ENCODE measurements at regions not wholly inside any gene's neighbourhood (a gene's known extent, or its start where the extent isn't known, plus 50 kb on each side); places are given as distances from the start of the nearest gene placed in this dataset.

DNA sequence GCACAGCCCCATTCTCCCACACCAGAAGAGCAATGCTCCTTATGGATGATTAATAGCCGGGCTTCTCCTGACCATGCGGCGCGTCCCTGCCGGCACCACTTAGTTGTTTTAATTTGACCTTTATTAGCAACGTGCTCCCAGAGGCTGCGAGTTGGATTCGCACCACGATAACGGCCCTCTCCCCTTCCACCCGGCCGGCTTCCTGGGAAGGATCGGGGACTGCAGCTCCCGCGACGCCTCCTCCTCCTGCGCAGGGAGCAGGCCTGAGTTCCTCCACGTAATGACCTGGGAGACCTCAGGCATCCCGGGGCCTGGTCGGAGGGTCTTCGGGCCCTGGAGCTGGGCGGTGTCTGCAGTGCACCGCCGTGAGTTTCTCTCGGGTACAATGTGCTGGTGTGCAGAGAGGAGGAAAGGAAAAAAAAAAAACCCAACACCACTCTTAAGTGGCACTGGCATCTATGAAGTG, 243.3 kb upstream of the TOPAZ1 start:
- dilution Hi-C loops (cut with MboI; ENCODE audit: extremely low pct_ligation_motif_present, low sequenced_read_pairs), result no loop called here
- Histone ChIP-seq H3K4me2 (ENCODE audit: control insufficient read depth, extremely low read depth, insufficient read depth, low read depth, low read length) (peak overlapping the region; percentile 98), H3K27me3 (ENCODE audit: control insufficient read depth, extremely low read depth, insufficient read depth, low read length) (peaks cover 48% of the 10 kb centered on the region), H3K27ac (ENCODE audit: control insufficient read depth, insufficient read depth, low read length) (peak overlapping the region; percentile 39), H2AFZ (ENCODE audit: control insufficient read depth, low read length) (peak overlapping the region; percentile 74), H3K9me3 (ENCODE audit: control insufficient read depth, low read depth, low read length) (no peaks in the 10 kb centered on the region), H3K36me3 (ENCODE audit: control insufficient read depth in 2 of 2, extremely low read depth in 1 of 2, insufficient read depth in 2 of 2, low read length in 2 of 2) (no peaks in the 10 kb centered on the region), H3K9me1 (ENCODE audit: control insufficient read depth, extremely low read depth, insufficient read depth, low read length) (no peaks in the 10 kb centered on the region), H3K4me1 (ENCODE audit: control insufficient read depth, extremely low read depth, insufficient read depth, low read length) (peaks cover 46% of the 10 kb centered on the region), H3K79me2 (ENCODE audit: control insufficient read depth, insufficient read depth, low read length) (peaks cover 10% of the 10 kb centered on the region), H3K4me3 (ENCODE audit: control insufficient read depth in 2 of 3, extremely low read depth in 1 of 3, insufficient read depth in 2 of 3, low read depth in 1 of 3, low read length in 3 of 3) (peak overlapping the region; percentile 46 to 76 (median 75)), H3K9ac (ENCODE audit: control insufficient read depth, extremely low read depth, insufficient read depth, low read length) (peak overlapping the region; percentile 71), H4K20me1 (ENCODE audit: control insufficient read depth, extremely low read depth, insufficient read depth, low read length) (no peaks in the 10 kb centered on the region)
- no peak for DNase-seq (ENCODE audit: low read depth, low spot score)
- TF ChIP-seq EZH2 (IDR thresholded peaks at IDR 0.05; ENCODE audit: low read length), result no peak
- TF ChIP-seq, protein P1, sequence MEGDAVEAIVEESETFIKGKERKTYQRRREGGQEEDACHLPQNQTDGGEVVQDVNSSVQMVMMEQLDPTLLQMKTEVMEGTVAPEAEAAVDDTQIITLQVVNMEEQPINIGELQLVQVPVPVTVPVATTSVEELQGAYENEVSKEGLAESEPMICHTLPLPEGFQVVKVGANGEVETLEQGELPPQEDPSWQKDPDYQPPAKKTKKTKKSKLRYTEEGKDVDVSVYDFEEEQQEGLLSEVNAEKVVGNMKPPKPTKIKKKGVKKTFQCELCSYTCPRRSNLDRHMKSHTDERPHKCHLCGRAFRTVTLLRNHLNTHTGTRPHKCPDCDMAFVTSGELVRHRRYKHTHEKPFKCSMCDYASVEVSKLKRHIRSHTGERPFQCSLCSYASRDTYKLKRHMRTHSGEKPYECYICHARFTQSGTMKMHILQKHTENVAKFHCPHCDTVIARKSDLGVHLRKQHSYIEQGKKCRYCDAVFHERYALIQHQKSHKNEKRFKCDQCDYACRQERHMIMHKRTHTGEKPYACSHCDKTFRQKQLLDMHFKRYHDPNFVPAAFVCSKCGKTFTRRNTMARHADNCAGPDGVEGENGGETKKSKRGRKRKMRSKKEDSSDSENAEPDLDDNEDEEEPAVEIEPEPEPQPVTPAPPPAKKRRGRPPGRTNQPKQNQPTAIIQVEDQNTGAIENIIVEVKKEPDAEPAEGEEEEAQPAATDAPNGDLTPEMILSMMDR (optimal IDR thresholded peaks at IDR 0.05 in 1 of 3, IDR thresholded peaks at IDR 0.05 in 1 of 3, conservative IDR thresholded peaks at IDR 0.05 in 1 of 3; ENCODE audit: extremely low read depth in 1 of 3, insufficient read depth in 2 of 3, low read length in 3 of 3), result no peak
- peak; percentile 39 for FAIRE-seq

DNA sequence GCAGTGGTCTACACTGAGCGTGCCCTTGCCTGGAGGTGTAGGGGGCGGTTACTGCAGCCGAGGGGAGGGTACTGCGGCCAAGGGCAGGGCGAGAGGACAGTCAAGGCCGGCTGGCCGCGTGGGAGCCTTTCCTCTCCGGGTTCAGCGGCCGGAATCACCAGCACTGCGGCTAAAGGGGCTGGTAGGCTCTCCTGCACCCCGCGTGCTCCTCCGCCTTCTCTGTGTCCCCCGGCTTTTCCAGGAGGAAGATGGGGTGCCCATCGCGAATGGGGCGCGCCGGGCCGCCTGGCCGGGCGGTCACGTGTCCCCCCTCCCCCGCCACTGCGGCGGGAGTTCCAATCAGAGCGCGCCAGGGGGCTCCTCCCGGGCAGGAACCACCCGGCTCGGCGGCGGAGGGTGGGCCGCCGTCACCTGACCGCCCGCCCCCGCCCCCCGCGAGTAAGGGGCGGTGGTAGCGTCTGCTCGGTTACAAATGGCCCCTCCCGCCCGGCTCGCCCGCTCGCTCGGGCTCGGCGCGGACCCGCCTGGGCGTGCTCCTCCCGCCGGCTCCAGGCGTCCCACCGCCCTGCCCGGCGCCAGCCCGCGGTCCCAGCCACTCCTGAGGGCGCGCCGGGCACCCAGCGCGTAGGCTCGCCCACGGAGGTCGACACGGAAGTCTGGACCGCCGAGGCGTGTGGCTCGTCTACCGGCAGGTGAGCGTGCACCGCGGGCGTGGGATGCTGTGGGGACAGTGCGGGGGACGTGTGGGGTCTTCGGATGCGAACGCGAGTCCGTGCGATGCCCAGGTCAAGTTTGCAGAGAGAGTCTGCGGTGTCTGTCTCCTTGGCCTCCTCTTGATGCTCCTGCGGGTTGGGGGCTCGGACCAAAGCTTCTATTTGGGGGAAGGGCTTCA, 242.6 kb upstream of the TOPAZ1 start:
- Histone ChIP-seq H3K4me2 (ENCODE audit: control insufficient read depth, extremely low read depth, insufficient read depth, low read depth, low read length) (peak overlapping the region; percentile 98), H3K4me1 (ENCODE audit: control insufficient read depth, extremely low read depth, insufficient read depth, low read length) (peaks cover 46% of the 10 kb centered on the region), H3K9me1 (ENCODE audit: control insufficient read depth, extremely low read depth, insufficient read depth, low read length) (no peaks in the 10 kb centered on the region), H4K20me1 (ENCODE audit: control insufficient read depth, extremely low read depth, insufficient read depth, low read length) (no peaks in the 10 kb centered on the region), H3K9ac (ENCODE audit: control insufficient read depth, extremely low read depth, insufficient read depth, low read length) (peak overlapping the region; percentile 71), H3K27ac (ENCODE audit: control insufficient read depth, insufficient read depth, low read length) (peak overlapping the region; percentile 39), H3K36me3 (ENCODE audit: control insufficient read depth in 2 of 2, extremely low read depth in 1 of 2, insufficient read depth in 2 of 2, low read length in 2 of 2) (no peaks in the 10 kb centered on the region), H3K9me3 (ENCODE audit: control insufficient read depth, low read depth, low read length) (no peaks in the 10 kb centered on the region), H3K4me3 (ENCODE audit: control insufficient read depth in 2 of 3, extremely low read depth in 1 of 3, insufficient read depth in 2 of 3, low read depth in 1 of 3, low read length in 3 of 3) (peak overlapping the region; percentile 46 to 76 (median 75)), H2AFZ (ENCODE audit: control insufficient read depth, low read length) (peak overlapping the region; percentile 74), H3K79me2 (ENCODE audit: control insufficient read depth, insufficient read depth, low read length) (peaks cover 10% of the 10 kb centered on the region), H3K27me3 (ENCODE audit: control insufficient read depth, extremely low read depth, insufficient read depth, low read length) (peaks cover 46% of the 10 kb centered on the region)
- dilution Hi-C loops (cut with MboI; ENCODE audit: extremely low pct_ligation_motif_present, low sequenced_read_pairs), result no loop called here
- DNase-seq (ENCODE audit: low read depth, low spot score) (no peak), FAIRE-seq (no peak)
- TF ChIP-seq, protein P1 (optimal IDR thresholded peaks at IDR 0.05 in 1 of 3, IDR thresholded peaks at IDR 0.05 in 1 of 3, conservative IDR thresholded peaks at IDR 0.05 in 1 of 3; ENCODE audit: extremely low read depth in 1 of 3, insufficient read depth in 2 of 3, low read length in 3 of 3), result no peak
- TF ChIP-seq EZH2 (IDR thresholded peaks at IDR 0.05; ENCODE audit: low read length), result no peak

All from keratinocyte (primary cell).